ENCODE measurements at regions not wholly inside any gene's neighbourhood (a gene's known extent, or its start where the extent isn't known, plus 50 kb on each side); places are given as distances from the start of the nearest gene placed in this dataset.

DNA sequence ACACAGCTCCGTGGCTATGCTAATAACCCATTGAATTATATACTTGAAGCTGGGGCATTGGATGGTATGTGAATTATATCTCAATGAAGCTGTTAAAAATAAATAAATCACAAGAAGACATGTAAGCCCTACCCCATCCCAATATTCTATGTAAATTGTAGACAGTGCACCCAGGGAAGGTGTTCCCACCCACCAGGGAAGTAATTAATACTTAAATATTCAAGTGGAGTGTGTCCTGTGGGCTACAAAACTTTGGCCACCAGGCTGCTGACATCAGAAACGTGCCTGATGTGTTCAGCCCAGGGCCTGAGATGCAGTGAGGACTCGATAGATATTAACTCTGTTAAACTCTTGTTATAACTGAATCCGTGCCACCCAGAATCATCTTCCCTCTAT is 240.4 kb upstream of the RREB1 start (continued):
- TF ChIP-seq, protein P1, sequence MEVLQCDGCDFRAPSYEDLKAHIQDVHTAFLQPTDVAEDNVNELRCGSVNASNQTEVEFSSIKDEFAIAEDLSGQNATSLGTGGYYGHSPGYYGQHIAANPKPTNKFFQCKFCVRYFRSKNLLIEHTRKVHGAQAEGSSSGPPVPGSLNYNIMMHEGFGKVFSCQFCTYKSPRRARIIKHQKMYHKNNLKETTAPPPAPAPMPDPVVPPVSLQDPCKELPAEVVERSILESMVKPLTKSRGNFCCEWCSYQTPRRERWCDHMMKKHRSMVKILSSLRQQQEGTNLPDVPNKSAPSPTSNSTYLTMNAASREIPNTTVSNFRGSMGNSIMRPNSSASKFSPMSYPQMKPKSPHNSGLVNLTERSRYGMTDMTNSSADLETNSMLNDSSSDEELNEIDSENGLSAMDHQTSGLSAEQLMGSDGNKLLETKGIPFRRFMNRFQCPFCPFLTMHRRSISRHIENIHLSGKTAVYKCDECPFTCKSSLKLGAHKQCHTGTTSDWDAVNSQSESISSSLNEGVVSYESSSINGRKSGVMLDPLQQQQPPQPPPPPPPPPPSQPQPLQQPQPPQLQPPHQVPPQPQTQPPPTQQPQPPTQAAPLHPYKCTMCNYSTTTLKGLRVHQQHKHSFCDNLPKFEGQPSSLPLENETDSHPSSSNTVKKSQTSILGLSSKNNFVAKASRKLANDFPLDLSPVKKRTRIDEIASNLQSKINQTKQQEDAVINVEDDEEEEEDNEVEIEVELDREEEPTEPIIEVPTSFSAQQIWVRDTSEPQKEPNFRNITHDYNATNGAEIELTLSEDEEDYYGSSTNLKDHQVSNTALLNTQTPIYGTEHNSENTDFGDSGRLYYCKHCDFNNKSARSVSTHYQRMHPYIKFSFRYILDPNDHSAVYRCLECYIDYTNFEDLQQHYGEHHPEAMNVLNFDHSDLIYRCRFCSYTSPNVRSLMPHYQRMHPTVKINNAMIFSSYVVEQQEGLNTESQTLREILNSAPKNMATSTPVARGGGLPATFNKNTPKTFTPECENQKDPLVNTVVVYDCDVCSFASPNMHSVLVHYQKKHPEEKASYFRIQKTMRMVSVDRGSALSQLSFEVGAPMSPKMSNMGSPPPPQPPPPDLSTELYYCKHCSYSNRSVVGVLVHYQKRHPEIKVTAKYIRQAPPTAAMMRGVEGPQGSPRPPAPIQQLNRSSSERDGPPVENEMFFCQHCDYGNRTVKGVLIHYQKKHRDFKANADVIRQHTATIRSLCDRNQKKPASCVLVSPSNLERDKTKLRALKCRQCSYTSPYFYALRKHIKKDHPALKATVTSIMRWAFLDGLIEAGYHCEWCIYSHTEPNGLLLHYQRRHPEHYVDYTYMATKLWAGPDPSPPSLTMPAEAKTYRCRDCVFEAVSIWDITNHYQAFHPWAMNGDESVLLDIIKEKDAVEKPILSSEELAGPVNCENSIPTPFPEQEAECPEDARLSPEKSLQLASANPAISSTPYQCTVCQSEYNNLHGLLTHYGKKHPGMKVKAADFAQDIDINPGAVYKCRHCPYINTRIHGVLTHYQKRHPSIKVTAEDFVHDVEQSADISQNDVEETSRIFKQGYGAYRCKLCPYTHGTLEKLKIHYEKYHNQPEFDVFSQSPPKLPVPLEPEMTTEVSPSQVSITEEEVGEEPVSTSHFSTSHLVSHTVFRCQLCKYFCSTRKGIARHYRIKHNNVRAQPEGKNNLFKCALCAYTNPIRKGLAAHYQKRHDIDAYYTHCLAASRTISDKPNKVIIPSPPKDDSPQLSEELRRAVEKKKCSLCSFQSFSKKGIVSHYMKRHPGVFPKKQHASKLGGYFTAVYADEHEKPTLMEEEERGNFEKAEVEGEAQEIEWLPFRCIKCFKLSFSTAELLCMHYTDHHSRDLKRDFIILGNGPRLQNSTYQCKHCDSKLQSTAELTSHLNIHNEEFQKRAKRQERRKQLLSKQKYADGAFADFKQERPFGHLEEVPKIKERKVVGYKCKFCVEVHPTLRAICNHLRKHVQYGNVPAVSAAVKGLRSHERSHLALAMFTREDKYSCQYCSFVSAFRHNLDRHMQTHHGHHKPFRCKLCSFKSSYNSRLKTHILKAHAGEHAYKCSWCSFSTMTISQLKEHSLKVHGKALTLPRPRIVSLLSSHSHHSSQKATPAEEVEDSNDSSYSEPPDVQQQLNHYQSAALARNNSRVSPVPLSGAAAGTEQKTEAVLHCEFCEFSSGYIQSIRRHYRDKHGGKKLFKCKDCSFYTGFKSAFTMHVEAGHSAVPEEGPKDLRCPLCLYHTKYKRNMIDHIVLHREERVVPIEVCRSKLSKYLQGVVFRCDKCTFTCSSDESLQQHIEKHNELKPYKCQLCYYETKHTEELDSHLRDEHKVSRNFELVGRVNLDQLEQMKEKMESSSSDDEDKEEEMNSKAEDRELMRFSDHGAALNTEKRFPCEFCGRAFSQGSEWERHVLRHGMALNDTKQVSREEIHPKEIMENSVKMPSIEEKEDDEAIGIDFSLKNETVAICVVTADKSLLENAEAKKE (CRISPR knock-in tag; IDR thresholded peaks at IDR 0.05), result no peak
- TF ChIP-seq, protein P2, sequence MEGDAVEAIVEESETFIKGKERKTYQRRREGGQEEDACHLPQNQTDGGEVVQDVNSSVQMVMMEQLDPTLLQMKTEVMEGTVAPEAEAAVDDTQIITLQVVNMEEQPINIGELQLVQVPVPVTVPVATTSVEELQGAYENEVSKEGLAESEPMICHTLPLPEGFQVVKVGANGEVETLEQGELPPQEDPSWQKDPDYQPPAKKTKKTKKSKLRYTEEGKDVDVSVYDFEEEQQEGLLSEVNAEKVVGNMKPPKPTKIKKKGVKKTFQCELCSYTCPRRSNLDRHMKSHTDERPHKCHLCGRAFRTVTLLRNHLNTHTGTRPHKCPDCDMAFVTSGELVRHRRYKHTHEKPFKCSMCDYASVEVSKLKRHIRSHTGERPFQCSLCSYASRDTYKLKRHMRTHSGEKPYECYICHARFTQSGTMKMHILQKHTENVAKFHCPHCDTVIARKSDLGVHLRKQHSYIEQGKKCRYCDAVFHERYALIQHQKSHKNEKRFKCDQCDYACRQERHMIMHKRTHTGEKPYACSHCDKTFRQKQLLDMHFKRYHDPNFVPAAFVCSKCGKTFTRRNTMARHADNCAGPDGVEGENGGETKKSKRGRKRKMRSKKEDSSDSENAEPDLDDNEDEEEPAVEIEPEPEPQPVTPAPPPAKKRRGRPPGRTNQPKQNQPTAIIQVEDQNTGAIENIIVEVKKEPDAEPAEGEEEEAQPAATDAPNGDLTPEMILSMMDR (conservative IDR thresholded peaks at IDR 0.05; ENCODE audit: low read depth in 2 of 2), result no peak
- no peak for TF ChIP-seq ZNF331 (CRISPR knock-in tag; IDR thresholded peaks at IDR 0.05; ENCODE audit: low read depth)
- no peak for TF ChIP-seq EZH2 (IDR thresholded peaks at IDR 0.05; ENCODE audit: low read depth, unreplicated experiment)
- TF ChIP-seq CREB1 (CRISPR knock-in tag; IDR thresholded peaks at IDR 0.05; ENCODE audit: low read depth), result no peak
- TF ChIP-seq, protein P3, sequence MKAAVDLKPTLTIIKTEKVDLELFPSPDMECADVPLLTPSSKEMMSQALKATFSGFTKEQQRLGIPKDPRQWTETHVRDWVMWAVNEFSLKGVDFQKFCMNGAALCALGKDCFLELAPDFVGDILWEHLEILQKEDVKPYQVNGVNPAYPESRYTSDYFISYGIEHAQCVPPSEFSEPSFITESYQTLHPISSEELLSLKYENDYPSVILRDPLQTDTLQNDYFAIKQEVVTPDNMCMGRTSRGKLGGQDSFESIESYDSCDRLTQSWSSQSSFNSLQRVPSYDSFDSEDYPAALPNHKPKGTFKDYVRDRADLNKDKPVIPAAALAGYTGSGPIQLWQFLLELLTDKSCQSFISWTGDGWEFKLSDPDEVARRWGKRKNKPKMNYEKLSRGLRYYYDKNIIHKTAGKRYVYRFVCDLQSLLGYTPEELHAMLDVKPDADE (IDR thresholded peaks at IDR 0.05), result no peak
- no peak for TF ChIP-seq REST (IDR thresholded peaks at IDR 0.05; ENCODE audit: unreplicated experiment)
- no peak for TF ChIP-seq POLR2AphosphoS5 (IDR thresholded peaks at IDR 0.05; ENCODE audit: low read depth)
- no peak for TF ChIP-seq JUNB (IDR thresholded peaks at IDR 0.05; ENCODE audit: unreplicated experiment)
- no peak for TF ChIP-seq NANOG (IDR thresholded peaks at IDR 0.05; ENCODE audit: borderline replicate concordance)
- no peak for TF ChIP-seq EZH2phosphoT487 (IDR thresholded peaks at IDR 0.05; ENCODE audit: unreplicated experiment)
